GM21447 (cell line): ENCODE measurements at regions not wholly inside any gene's neighbourhood (a gene's known extent, or its start where the extent isn't known, plus 50 kb on each side); places are given as distances from the start of the nearest gene placed in this dataset.

ENCODE experiments used
- ATAC-seq: cut with Tn5 transposase; IDR thresholded peaks from one replicate; pipeline ENCODE4 v1.9.1; 2021; ENCODE audit not compliant: unreplicated experiment

GRCh38 chr2:7666596-7667259, 749.5 kb downstream of the RNF144A start:
- no peak for ATAC-seq

DNA sequence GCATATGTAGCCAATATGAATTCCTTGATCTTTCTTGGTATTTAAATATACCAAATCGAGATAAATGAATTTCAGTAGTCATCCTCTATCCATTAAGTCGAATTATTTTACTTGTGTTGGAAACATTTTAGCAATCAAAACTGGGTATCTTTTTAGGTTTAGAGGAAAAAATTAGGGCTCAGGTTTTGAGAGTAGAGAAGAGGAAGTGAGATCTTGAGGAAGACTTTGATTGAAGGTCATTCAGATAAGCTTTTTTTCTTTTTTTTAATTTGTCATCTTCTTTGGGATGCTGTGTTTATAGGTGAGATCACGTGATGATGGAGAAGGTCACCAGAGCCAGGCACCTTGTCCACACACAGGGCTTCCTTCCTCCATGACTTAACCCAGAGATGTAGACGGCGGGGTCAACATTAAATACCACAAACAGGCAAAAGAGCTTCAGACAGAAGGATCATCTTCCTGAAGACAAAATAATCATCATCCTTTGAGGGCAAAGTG, 750.1 kb downstream of the RNF144A start:
- no peak for ATAC-seq

- ATAC-seq: no peak
Measured at GRCh38 chr2:7670905-7671641, 753.9 kb downstream of the RNF144A start.

DNA sequence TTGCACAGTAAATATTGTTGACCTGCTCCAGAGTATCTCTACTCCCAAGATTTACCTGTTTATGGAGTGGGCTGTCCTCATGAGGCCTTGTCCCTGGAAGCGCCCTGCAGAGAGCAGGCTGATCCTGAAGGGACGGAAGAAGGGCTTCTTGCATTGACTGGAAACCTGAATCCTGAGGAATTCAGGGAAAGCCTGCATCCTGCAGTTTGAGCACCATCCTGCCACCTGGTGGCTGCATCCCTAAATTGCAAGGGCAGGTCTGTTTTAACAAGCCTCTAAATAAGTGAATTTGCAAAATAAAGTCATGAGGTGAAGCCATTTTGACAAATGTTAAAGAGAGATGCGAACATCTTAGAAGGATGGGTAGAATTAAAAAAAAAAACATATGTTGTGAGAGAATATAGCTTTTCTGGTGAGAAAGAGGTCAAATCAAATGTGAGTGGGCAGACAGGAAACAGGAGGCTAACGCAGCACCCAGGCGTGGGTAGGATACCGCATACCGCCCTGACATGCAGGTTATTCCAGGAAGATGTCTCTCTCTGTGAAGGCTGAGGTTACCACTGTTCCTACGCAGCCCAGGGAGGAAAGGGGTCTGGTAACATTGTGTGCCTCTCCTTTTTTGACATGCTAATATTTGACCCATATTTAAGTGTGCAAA, 754.9 kb downstream of the RNF144A start:
- ATAC-seq: no peak

DNA sequence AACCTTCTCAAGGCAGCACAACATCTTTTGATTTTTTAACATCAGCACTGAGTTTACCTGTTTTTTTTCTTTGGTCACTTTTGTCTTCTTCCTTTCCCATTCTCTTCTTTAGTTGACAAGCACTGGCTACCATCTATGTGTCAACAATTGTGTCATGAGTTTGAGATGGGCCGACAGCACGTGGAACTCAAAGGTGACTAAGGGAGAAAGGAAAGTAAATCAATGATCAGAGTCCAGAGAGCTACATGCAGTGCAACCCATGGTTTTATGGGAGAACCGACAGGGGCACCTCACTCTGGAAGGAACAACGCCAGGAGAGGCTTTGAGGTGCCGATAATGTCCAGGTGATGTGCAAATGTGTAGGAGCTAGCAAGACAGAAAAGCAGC, 755.5 kb downstream of the RNF144A start:
- no peak for ATAC-seq

- no peak for ATAC-seq
Measured at GRCh38 chr2:7673101-7673500, 755.9 kb downstream of the RNF144A start.

DNA sequence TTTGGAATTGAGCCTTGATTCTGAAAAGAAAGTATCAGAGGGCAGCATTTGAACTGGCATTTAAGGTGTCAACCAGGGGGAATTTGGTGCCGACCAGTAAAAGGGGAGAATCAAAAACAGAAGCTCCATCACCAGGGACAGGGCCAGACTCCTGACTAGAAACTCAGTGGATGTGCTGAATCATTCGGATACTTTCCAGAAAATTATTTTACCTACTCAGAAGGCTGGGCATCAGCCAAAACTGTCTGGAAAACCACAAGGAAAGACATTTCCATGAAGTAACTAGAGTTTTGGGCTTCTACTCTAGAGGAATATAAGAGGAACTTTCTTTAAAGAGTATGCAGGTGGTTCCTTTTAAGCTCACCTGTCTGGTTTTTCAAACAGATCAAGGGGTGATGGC, 756.6 kb downstream of the RNF144A start:
- no peak for ATAC-seq

DNA sequence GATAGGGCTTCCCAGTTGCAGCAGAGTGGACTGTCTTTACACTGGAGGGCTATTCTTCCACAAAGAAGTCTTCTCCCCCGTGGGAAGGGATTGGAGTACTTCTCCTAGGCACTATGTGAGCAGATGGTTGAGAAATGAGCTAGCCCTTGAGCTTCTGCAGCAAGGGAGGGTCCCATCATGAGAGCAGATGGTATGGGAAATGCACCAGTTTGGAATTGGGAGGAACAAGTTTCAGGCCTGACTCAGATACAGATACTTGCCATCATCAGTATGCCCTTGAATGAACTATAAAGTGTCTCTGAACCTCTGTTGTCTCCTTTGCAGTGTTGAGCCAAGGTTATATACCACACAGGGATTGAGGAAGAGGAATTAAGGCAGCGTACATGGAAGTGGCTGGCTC, 757.4 kb downstream of the RNF144A start:
- no peak for ATAC-seq

- ATAC-seq: no peak
Measured at GRCh38 chr2:7676714-7677113, 759.5 kb downstream of the RNF144A start.

- no peak for ATAC-seq
Measured at GRCh38 chr2:7681881-7682461, 764.8 kb downstream of the RNF144A start.

DNA sequence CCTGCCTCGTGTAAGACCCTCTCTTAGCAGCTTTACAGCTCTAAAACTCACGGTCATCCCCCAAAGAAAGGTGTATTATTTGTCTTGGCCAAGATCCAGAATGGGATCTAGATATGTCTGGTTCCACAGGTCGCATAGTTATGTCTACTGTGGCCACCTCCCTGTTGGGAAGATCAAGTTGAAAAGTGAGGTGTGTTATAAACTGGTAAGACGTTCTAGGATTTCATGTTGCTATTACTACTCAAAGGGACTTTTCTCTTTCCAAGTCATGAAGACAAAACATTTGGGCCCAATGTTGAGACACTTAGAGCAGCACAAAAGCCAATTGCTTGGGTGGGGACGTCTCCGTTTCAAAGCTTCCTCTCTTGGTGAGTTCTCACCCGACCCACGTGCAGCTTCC, 766.0 kb downstream of the RNF144A start:
- no peak for ATAC-seq

- ATAC-seq: no peak
Measured at GRCh38 chr2:7683708-7684107, 766.5 kb downstream of the RNF144A start.

DNA sequence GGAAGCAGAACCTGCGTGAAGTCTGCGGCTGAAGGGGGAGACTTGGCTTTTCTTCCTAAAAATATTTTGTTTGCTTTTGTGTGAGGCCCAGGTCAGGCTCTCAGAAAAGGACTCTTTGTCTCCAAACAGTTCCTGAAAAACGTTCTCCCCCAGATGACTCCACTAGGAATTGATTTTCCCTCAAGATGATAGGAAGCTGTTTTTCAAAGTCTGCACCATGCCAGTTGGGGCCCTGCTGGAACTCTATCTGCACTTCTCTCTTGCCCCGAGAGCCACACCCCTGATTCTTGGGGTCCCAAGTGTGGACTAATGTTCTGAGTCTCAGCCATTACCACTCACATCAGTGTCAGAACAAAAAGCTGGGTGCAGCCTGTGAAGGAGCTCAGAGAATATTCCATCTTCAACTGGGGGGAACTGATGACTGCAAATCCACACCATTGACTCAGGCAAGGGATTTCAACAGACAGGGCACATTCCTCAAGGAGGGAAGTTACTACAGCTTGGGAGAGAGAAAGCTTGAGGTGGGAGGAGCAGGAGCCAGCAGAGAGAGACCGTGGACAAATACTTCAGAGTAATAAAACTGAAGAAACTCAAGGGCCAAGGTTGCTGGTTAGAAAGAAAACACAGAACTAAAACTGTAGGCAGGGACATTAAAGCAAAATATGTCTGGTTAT, 768.3 kb downstream of the RNF144A start:
- no peak for ATAC-seq

DNA sequence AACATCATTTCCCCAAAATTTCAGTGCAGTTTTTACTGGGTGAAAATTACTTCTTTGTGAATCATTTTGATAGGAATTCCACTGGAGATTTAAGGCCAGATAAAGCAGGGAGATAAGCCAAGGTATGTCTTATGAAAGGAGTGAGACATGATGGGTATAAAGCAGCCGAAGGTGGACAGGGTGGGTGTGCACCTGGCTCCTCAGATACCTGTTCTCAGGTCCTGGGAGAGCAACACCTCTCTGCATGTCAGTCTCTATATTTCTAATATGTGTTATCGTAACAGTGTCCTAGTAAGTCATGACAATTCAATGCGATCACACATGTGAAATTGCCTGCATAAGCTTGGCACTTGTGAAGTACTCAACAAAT, 768.8 kb downstream of the RNF144A start:
- ATAC-seq: no peak

DNA sequence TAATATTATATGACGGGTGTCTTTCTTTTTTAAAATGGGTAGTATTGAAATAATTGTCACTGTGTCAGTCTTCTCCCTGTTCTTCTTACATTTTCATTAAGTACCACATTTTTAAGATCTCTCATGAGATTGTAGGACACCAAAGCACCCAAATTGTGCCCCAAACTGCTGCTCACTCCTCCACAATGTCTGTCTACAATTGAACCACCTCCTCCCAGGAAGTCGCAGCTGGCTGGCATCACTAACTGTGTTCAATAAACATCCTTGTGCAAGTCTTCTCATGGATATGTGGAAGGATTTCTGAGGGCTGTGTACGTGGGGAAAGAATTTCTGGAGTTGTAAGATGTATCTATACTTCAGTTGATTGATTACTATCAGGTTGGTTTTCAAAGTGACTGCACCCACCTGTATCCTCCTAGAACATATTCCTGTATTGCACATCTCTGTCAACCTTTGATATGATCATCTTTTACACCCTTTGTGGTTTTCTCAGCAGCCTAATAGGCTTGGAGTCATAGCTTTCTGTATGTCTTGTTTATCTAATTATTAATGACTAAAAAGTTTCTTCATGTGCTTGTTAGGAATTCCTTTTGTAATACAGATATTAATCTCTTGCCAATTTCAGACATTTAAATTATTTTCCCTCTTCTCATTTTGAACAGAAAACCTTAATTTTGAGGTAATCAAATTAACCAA, 774.9 kb downstream of the RNF144A start:
- ATAC-seq: no peak

GRCh38 chr2:7692657-7693161, 775.5 kb downstream of the RNF144A start:
- no peak for ATAC-seq

DNA sequence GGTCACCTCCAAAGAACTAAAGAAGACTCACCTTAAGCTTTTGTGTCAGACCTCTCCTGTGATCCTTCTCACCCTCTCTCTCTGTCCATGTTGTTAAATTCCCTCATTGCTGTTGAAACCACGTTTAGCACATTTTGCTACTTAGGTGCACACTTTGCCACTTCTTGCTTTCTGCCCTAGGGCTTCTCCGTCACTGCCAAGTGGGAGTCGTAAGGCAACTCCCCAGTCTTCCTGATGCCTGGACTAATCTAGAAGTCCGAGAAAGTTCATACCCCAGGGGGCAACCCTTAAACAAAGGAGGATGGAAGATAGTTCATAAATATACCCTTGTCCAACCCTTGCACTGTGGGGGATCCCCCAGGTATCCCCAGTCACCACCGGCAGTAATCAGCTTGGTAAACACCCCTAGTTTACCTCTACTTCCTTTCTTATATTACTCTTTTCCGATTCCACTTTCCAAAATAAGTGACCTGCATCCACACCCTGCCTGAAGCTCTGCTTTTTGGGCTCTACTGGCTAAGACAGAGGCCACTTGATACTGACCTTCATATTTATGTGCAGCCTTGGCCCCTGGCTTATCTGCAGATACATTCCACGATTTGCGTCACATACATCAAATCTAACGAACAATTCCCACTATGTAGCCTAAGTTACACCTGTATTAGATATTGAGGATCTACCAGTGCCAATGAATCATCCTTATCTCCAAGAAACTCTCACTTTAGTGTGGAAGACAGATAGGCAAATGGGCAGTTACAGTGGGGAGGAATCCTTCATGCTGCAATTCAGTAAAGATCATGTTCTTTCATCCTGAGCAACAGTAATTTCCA, 776.2 kb downstream of the RNF144A start:
- no peak for ATAC-seq

GRCh38 chr2:7694076-7694985, 777.1 kb downstream of the RNF144A start:
- no peak for ATAC-seq
